Effector CD8-positive, alpha-beta T cell (primary cell): ENCODE measurements at regions not wholly inside any gene's neighbourhood (a gene's known extent, or its start where the extent isn't known, plus 50 kb on each side); places are given as distances from the start of the nearest gene placed in this dataset.
"Not testable (repeated sequence)": the region's sequence is repeated elsewhere in the genome, so short reads cannot be mapped to it uniquely, and the experiment has no call there.

ENCODE experiments used
- DNase-seq: peaks from one replicate; lab custom pipeline; 2025; lab: John Stamatoyannopoulos, UW

- not testable (repeated sequence) for DNase-seq
These were observed 79.2 kb downstream of the PXDC1 start for GRCh38 chr6:3672339-3672738.

- DNase-seq = no peak
These were observed 80.1 kb downstream of the PXDC1 start for GRCh38 chr6:3671382-3671781.

- no peak for DNase-seq
These were observed 81.2 kb downstream of the PXDC1 start for GRCh38 chr6:3670356-3670755.

- DNase-seq = no peak
These were observed 81.6 kb downstream of the PXDC1 start for GRCh38 chr6:3669916-3670315.

- DNase-seq = no peak
These were observed 85.9 kb downstream of the PXDC1 start for GRCh38 chr6:3665608-3666007.

- no peak for DNase-seq
These were observed 86.9 kb downstream of the PXDC1 start for GRCh38 chr6:3664625-3665041.

GRCh38 chr6:3663811-3664210 is 87.7 kb downstream of the PXDC1 start:
- no peak for DNase-seq

- DNase-seq = no peak
These were observed 88.4 kb downstream of the PXDC1 start for GRCh38 chr6:3663081-3663480.

GRCh38 chr6:3661390-3661789 is 90.1 kb downstream of the PXDC1 start:
- DNase-seq = no peak

- DNase-seq = no peak
These were observed 91.0 kb downstream of the PXDC1 start for GRCh38 chr6:3660473-3660872.

GRCh38 chr6:3659748-3660147 is 91.8 kb downstream of the PXDC1 start:
- DNase-seq = no peak

- no peak for DNase-seq
These were observed 95.4 kb downstream of the PXDC1 start for GRCh38 chr6:3656076-3656475.

GRCh38 chr6:3654898-3655297 is 96.6 kb downstream of the PXDC1 start:
- no peak for DNase-seq

- DNase-seq = no peak
These were observed 97.1 kb downstream of the PXDC1 start for GRCh38 chr6:3654436-3654835.

- no peak for DNase-seq
These were observed 97.9 kb downstream of the PXDC1 start for GRCh38 chr6:3653528-3654070.

- no peak for DNase-seq
These were observed 99.7 kb downstream of the PXDC1 start for GRCh38 chr6:3651698-3652229.

- DNase-seq = no peak
These were observed 100.4 kb downstream of the PXDC1 start for GRCh38 chr6:3650959-3651697.

GRCh38 chr6:3650076-3650958 is 101.2 kb downstream of the PXDC1 start:
- no peak for DNase-seq

GRCh38 chr6:3648724-3649123 is 102.8 kb downstream of the PXDC1 start:
- no peak for DNase-seq

GRCh38 chr6:3646616-3647362 is 104.7 kb downstream of the PXDC1 start:
- no peak for DNase-seq

- no peak for DNase-seq
These were observed 106.8 kb downstream of the PXDC1 start for GRCh38 chr6:3644739-3645012.
